Activated CD4-positive, CD25-positive, alpha-beta regulatory T cell treated with anti-CD3 and anti-CD28 coated beads, Interleukin-2, amount 50 U/mL, for 72 hours (primary cell): ENCODE measurements at regions not wholly inside any gene's neighbourhood (a gene's known extent, or its start where the extent isn't known, plus 50 kb on each side); places are given as distances from the start of the nearest gene placed in this dataset.
A peak's percentile ranks its signal among the peaks of the same experiment; 100 is the strongest.
"Not testable (repeated sequence)": the region's sequence is repeated elsewhere in the genome, so short reads cannot be mapped to it uniquely, and the experiment has no call there.

Source experiments
- DNase-seq: peaks from one replicate; pipeline ENCODE4 v3.0.0; 2021

DNA sequence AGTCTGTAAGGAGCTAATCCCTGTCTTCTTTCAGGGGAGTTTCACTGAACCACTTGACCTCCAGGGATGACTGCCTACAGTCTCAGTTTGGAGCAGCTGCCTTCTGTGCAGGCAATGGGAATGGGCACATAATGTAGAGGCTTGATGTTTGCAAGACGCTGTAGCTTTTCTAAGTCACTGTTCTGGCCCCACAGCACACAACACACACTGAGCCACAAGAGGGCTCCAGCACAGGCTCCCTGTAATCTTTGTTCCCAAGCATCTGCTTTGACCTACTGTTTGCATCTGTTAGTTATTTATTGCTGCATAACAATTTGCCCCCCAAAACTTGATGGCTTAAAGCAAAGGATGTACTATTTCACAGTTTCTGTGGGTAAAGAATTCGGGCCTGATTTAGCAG is 419.0 kb upstream of the ASIC2 start:
- DNase-seq, result no peak

DNA sequence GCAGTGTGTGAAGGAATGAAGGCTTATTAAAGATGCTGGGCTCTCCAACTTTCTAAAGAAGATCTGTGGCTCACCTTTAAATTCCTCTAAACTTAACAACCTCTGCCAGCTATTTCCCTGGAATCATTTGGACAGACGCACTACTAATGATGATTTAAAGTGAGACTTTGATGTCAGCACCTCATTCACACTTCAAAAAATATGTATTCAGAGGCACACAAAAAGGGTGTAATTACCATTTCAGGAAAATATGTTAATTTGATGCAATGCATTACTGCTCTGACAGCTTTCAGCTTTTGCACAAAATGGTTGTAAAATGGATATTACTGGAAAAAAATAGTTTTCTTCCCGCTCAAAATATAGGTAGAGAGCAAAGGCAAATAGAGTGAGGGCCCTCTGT is 423.9 kb upstream of the ASIC2 start:
- no peak for DNase-seq

DNA sequence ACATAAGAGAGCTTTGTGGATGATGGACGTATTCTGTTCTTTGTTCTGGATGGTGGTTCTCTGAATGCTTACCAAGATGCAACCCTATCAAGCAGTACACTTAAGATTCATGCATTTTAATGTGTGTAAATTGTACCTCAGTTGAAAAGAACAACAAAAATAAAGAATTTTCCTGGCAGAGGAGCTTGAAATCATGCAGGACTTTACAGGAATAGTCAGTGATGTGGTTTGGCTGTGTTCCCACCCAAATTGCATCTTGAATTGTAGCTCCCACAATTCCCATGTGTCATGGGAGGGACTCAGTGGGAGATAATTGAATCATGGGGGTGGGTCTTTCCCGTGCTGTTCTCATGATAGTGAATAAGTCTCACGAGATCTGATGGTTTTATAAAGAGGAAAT is 430.6 kb upstream of the ASIC2 start:
- DNase-seq, result not testable (repeated sequence)

DNA sequence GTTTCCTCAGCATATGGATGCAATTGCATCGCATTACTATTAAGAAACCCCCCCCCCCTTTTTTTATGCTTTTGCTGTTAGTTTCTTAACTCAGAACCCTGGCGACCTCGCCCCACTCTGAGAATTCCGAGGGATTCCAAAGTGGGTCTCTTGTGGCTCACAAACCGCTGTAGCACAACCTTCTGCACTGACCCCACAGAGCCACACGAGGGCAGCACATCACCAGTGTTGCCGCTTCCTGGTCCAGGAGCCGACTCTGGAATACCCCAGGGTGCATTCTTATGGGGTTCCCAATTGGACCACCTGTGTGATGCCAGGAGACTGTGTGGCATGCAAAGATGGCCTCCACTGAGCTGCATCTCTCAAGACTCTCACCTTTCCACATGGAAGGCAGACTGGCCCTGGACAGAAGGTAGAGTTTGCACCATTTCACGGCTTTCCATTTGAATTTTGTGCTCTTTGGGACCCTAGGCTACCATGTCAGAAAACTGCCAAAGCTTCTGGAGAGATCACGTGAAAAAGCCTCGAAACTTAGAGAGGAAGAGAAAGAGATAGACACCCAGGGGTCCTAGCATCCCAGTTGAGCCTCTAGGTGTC is 432.7 kb upstream of the ASIC2 start:
- no peak for DNase-seq

DNA sequence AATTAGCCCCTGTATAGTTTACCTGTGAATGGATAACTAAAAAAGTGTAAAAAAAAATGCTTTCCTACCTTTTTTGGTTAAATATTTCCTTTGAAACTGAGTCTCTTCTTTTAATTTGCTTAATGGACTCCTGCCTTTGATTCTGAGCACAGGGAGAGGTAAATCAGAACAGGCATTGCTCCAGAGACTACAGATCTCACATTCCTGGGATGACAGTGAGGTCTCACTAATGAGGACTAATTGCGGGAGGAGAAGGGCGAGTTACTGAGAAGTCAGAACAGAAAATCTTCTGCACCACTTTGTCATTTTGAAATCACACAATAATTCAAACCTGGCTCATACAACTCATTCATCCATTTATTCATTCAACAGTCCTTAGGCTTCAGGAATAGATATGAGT is 437.0 kb upstream of the ASIC2 start:
- no peak for DNase-seq

DNA sequence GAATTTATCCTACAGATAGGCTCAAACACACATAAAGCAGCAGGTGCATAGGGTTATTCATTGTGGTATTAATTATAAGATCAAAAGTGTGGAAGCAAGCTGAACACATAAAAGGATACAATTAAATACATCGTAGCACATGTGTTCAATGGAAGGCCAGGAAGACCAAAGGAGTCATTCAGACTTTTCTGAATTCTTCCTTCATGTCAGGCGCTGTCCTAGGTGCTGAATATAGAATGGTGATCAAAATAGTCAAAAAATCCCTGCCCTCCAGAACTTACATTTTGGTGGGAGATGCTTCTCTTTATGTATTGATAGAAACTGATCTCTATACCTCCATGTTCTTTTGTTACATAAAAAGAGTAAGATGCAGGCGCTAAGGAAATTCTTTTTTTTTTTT is 439.0 kb upstream of the ASIC2 start:
- no peak for DNase-seq

DNA sequence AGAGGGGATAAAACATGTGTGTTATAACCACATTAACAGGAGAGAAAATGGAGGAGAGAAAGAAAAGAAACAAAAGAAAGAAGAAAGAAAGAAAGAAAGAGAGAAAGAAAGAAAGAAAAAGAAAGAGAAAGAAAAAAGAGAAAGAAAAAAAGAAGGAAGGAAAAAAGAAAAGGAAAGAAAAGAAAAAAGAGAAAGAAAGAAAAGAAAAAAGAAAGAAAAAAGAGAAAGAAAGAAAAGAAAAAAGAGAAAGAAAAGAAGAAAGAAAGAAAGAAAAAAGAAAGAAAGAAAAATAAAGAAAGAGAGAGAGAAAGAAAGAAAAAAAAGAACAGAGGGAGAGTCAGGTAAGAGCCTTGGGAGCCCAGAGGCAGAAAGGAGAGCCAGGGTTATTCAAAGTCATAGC is 446.6 kb upstream of the ASIC2 start:
- no peak for DNase-seq

DNA sequence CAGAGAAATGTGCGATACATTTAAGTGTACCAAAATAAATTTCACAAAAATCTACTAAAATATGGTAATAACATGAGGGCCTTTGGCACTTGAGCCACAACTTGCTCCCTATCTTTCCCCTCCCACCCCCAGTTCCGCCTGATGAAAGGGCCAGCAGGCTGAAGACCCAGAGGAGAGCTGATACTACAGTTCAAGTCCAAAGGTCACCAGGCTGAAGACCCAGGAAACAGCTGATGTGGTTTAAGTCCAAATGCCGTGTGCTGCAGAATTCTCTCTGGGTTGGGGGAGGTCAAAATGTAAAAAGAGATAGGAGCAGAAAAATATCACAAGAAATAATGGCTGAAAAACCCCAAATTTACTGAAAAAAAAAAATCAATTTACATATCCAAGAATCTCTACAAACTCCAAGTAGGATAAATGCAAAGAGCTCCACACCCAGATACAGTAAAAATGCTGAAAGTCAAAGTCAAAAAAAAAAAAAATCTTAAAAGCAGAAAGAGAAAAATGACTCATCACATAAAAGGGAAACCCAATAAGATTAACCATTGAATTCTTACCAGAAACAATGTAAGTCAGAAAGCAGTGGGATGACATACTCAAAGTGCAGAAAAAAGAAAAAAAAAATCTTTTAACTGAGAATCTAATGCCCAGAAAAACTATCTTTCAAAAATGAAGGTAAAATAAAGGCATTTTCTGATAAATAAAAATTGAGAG is 452.1 kb upstream of the ASIC2 start:
- DNase-seq, result no peak

DNA sequence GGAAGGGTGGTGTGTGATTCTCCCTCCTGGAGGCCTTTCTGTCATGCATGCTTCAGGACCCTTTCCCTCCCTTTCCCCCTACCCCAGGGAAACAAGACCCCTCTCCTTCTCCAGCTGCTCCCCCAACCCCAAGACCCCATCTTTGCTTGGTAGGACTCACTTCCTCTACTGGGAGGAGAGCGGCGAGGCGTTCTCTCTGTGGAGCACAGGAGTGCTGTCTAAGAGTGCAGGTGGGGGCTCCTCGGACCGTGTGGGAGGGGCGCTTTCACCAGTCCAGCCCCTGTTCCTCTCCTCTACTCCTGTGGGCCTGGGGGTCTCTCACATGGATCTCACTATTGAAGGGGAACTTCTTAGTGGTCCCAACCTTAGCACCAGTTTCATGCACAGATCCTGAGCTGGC is 456.1 kb upstream of the ASIC2 start:
- DNase-seq, result no peak

DNA sequence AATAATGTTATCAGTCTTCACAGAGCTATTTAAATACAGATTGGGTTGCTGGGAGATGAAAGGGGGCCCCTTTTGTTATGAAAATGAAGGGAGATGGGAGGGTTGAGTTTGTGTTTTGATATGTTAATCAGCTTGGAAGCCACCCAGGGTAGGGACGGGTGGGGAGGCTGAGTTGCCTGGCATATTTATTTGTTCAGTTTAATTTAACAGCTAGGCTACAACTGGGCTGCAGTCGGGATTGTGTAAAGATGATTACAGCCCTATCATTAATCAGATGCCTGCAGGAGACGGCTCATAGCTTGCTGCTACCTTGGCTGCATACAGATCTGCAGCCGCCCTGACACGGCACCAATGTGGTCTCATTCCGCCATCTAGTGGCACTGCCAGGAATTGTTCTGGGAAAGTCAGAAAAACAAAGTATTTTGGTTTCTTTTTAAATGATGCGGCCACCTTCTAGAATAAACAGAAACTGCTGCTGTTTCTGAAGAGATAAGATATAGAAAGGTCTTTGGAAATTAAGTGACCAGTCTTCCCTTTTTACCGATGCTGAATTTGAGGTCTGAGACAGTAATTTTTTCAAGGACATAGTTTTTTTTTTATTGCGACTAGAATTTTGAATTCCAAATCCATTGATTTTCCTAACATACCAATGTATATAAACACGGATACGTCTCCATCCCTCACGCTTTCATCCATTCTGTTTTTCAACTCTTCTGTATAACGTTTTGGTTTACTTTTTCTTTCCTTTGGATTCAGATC is 458.0 kb upstream of the ASIC2 start:
- peak; percentile 68 for DNase-seq

DNA sequence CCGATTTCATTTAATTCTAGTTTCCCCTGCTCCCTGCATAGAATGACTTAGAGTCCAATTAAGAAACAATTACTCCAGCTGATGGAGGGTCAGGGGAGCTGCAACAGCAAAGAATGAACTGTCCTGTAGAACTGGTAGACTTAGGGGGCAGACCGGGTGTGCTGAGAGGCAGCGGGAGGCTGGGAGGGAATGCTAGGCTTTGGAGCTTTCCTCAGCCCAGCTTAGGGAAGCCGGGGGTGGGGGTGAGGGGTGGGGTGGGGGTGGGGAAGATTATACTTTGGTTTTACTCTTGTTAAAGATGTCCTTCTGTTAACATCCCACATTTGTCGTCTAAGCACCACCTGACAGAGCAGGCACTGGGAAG is 458.6 kb upstream of the ASIC2 start:
- no peak for DNase-seq

DNA sequence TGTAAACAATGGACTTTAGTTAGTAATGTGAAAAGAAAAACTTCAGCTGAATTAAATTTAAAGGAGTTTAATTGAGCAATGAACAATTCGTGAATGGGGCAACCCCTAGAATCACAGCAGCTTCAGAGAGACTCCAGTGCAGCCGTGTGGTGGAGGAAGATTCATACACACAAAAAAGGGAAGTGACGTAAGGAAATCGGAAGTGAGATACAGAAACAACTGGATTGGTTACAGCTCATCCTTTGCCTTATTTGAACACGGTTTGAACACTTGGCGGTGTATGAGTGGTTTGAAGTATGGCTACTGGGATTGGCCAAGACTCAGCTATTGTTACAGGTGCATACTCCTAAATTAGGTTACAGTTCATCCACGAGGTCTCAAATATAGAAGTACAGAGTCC is 460.4 kb upstream of the ASIC2 start:
- DNase-seq, result no peak

DNA sequence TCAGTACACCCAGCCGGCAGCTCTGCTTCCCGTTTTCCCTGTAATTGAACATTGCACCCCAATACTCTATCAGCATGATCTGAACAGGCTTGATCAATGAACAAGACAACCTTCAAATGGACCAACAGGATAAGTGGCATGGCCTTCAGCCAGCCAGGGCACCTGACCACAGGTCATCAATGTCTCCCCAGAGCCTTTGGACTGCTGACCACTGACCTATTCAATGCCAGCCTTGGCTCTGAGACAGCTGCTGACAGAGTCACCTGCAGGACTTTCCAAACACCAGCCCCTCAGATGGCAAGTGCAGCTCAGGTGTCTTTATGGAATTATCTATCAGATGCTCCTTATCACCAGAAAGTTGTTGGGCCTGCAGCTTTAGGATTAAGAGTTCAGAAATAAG is 462.9 kb upstream of the ASIC2 start:
- no peak for DNase-seq

DNA sequence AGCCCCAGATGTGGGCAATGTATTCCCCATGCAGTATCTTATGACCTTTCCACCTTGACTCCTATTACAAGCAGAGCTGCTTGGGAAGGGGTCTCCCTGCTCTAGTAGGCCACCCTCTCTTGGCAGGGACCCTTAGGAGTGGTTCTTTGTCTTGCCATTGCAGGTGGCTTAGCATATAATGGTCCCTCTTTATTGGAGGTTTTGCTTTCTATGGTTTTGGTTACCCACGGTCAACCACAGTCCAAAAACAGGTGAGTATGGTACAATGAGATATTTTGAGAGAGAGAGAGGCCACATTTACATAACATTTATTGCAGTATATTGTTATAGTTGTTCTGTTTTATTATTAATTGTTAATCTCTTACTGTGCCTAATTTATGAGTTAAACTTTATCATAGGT is 472.8 kb upstream of the ASIC2 start:
- DNase-seq, result no peak

DNA sequence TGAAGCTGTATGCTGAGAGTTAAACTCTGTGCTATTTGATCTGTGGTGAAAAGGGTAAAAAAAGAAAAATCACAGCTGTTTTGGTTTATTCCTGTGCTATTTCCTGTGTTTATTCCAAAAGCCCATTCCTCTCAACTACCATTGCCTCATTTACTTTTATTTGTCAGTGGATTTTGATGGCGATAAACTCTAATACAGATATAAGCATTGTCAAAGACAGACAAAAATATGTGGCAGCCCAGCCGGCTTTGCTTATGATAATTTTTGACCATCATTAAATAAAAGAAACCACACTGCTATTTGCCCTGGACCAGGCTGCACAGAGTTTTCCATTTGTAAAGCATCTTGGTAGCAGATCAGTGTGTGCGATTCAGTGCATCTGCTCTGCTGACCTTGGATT is 473.6 kb upstream of the ASIC2 start:
- DNase-seq, result no peak

DNA sequence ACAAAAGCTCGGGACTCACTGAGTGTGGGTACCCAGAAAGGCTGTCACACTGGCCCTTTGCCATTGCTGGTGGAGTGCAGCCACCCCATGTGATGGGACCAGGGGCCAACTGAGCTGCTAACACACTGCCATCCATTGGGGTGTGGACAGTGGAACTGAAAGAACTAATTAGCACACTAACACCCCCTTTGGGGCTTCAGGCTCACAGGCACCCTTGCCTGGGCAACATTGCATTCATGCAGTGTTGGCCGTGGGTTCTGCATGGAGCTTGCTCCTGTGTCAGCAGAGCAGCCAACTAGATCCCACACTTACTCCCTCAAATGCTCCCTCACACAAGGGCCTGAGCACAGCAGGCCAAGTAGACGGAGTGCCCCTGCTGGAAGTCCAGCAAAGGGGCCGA is 476.0 kb upstream of the ASIC2 start:
- no peak for DNase-seq

DNA sequence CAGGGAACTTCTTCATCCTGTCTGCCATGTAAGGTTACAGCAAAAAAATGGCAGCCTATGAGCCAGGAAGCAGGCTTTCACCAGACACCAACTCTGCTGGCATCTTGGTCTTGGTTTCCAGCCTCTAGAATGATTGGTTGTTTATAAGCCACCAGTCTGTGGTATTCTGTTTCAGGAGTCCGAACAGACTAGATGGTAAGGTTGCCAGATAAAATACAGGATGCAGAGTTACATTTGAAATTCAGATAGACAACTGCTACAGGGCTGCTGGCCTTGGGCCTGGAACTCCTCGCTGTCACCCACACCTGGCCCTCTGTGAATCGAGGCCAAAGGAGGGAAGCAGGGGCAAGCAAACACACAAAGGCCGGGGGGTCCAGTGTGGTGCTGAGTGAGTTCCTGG is 478.8 kb upstream of the CCL2 start:
- no peak for DNase-seq

DNA sequence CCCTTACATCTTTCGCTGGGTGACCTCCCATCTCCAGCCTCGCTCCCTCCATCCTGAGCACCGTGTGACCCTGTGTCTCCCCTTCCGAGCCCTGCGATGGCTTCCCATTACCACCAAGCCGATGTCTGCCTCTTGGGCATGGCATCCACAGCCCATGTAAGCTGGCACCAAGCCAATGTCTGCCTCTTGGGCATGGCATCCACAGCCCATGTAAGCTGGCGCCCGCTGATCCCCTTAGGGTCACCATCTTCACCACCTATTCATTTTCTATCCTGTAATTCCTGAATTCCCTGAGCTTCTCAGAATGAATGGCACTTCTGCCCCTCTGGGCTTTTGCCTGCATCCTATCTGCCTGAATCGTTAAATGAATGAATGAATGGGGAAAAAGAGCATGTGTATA is 478.2 kb upstream of the CCL2 start:
- DNase-seq, result no peak

DNA sequence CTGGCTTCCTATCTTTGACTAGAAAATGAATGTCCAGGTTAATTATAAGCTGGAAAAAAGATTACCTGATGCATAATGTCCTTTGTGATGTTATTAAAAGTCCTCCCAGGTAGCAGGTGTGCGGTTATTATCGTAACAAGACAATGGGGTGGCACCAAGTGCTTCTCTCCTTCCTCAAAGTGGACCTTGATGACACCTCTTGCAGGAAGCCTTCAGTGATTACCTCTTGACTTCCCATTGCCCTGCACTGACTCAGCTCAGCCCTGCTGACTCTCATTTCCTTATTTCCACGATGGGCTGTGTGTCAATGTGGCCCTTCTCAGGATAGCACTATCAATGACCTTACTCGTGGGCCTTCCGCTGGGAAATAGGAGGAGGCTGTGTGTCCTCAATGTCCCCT is 477.4 kb upstream of the CCL2 start:
- no peak for DNase-seq

DNA sequence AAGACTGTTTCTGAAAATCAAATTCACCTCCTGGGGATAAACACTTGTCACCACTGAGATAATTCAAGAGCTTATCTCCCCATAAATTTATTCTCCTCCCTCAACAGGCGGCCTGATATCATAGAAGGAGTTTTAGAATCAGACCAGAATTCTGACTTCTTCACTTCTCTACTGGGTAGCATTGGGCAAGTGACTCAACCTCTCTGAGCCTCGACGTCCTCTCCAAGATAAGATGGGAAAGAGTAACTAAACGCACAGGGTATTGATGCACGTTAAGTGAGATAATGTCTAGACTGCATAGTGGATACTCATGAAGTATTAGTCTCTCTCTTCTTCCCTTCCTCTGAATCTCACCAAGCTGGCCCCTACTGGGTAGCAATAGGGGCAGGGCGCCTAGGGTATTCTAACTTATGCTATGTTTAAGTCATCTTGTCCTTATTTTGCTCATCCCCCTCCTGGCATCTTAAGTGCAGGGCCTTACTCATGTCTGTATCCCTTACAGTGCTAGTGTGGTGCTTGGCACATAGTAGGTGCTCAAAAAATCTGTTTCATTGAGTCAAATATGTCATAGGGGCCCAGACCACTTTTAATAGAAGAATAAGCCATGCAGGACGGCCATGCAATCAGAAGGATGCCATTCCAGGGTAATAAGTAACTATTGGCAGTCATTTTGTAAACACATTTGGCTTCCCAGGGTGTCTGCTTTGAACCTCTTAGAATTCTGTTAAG is 476.4 kb upstream of the CCL2 start:
- no peak for DNase-seq

DNA sequence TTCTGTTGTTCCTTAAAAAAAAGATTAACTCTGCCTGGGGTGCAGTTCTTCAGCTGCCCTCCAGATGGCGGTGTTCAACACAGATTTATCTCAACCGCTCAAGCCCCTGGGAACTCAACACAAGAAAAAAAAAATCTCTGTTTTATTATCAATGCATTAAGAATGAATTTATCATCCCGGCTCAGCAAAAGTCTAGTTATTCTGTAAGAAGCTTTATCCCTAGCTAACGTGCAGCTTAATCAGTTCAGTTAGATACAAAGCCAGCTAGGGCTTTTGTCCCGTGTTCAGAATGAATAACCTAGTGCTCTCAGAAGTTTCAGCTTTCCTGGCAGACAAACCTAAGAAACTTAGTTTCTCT is 475.9 kb upstream of the CCL2 start:
- no peak for DNase-seq

DNA sequence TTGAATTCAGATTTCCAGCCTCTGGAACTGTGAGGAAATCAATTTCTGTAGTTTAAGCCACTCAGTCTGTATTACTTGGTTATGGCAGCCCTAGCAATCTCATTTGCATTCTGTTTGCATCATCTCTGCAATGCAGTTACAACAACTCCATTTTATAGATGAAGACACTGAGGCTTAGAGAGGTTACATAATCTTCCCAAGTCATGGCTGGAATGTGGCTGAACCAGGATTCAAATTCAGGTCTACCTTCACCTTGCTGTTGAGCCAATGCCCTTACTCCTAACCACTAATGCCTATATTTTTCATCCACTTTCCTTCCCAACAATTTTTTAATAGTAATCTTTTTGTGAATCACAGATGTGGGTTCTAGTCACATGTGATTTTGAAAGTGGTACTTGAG is 469.8 kb upstream of the CCL2 start:
- DNase-seq, result no peak

DNA sequence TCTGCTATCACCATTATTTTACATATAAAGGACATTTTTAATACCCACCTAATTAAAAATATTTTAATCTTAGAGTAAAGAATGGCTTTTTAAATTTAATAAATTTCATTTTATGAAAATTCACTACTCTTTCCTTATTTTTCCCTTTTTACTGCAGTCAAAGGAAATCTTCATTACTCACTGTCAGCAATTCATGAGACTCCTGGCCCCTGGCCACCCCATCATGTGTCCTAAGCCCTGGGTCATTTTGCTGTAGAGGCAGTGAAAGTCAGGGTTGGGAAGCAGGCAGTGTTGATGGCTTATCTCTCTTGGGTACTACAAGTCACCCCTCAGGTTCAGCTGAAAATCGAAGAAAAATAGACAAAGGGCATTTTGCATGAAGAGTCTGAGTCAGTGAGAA is 468.6 kb upstream of the CCL2 start:
- DNase-seq, result no peak

DNA sequence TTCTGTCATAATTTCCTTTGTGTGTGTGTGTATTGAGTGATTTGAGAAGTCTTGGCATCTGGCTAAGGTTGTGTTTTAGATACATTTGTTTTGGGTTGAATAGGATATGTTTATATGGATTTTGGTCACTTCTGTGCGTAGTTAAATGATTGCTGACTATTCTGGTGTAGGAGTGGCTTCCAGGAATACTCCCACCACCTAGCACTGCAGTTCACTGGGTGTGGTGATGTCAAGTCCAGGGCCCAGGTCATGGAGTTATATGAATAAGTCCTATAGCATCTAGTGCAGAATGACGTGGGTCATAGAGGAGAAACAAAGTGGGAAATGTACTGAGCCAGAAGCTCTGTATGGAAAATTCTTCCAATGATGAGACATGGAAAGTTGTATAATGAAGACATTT is 465.4 kb upstream of the CCL2 start:
- no peak for DNase-seq
